DMS53 (cell line): ENCODE measurements at regions not wholly inside any gene's neighbourhood (a gene's known extent, or its start where the extent isn't known, plus 50 kb on each side); places are given as distances from the start of the nearest gene placed in this dataset.

ENCODE experiments used
- DNase-seq: peaks from one replicate; lab custom pipeline; 2025; lab: John Stamatoyannopoulos, UW

GRCh38 chr12:124687174-124687902 is 119.9 kb upstream of the NCOR2 start:
- no peak for DNase-seq

GRCh38 chr12:124686370-124687173 is 119.2 kb upstream of the NCOR2 start:
- no peak for DNase-seq

GRCh38 chr12:124685689-124686369 is 118.4 kb upstream of the NCOR2 start:
- peak; percentile 36 for DNase-seq

GRCh38 chr12:124684971-124685688 is 117.7 kb upstream of the NCOR2 start:
- DNase-seq: no peak

GRCh38 chr12:124684496-124684895 is 117.1 kb upstream of the NCOR2 start:
- DNase-seq: no peak

- peak; percentile 21 for DNase-seq
These were observed 116.0 kb upstream of the NCOR2 start for GRCh38 chr12:124683152-124684124.

GRCh38 chr12:124682425-124683151 is 115.2 kb upstream of the NCOR2 start:
- no peak for DNase-seq

- no peak for DNase-seq
These were observed 114.5 kb upstream of the NCOR2 start for GRCh38 chr12:124681779-124682391.

- DNase-seq: no peak
These were observed 113.7 kb upstream of the NCOR2 start for GRCh38 chr12:124680863-124681778.

GRCh38 chr12:124679533-124680371 is 112.3 kb upstream of the NCOR2 start:
- DNase-seq: no peak

GRCh38 chr12:124679047-124679446 is 111.6 kb upstream of the NCOR2 start:
- DNase-seq: no peak

- DNase-seq: no peak
These were observed 111.0 kb upstream of the NCOR2 start for GRCh38 chr12:124678421-124678893.

GRCh38 chr12:124677552-124678356 is 110.3 kb upstream of the NCOR2 start:
- no peak for DNase-seq

- no peak for DNase-seq
These were observed 109.5 kb upstream of the NCOR2 start for GRCh38 chr12:124676714-124677462.

GRCh38 chr12:124675881-124676713 is 108.7 kb upstream of the NCOR2 start:
- DNase-seq: no peak
